Adrenal gland (tissue), 9 donors: ENCODE measurements at regions not wholly inside any gene's neighbourhood (a gene's known extent, or its start where the extent isn't known, plus 50 kb on each side); places are given as distances from the start of the nearest gene placed in this dataset.
"Not testable (repeated sequence)": the region's sequence is repeated elsewhere in the genome, so short reads cannot be mapped to it uniquely, and the experiment has no call there.

Source experiments
- DNase-seq, 7 donors: peaks; one replicate each; pipeline ENCODE4 v3.0.0-alpha.2; 2019 to 2020
- H3K27ac ChIP-seq, 5 donors: fragments of 200-600 bp; sonication (generic) in 4 of 5; 1 replicate in 3 of 5; 2 replicates in 2 of 5; pipeline versions ENCODE4 v1.5.1 to v1.8.0; 2016 to 2020; ENCODE audit warnings: mild to moderate bottlenecking in 1 of 5
- H3K27me3 ChIP-seq: fragments of 200-600 bp; 2 replicates; pipeline ENCODE4 v1.8.0; 2021
- H3K36me3 ChIP-seq, 2 donors: fragments of 200-600 bp; replicated peaks in 1 of 2; 1 replicate in 1 of 2; 2 replicates in 1 of 2; pipeline versions ENCODE4 v1.5.1 to v1.8.0; 2018 to 2022
- H3K4me1 ChIP-seq, 2 donors: fragments of 200-600 bp; replicated peaks in 1 of 2; 1 replicate in 1 of 2; 2 replicates in 1 of 2; pipeline versions ENCODE4 v1.5.1 to v1.8.0; 2018 to 2021
- H3K4me3 ChIP-seq, 4 donors: fragments of 200-600 bp; sonication (generic) in 3 of 4; one replicate each; pipeline ENCODE4 v1.5.1; 2016 to 2018
- H3K9me3 ChIP-seq, 3 donors: fragments of 200-600 bp; sonication (generic) in 1 of 3; replicated peaks in 1 of 3; 1 replicate in 2 of 3; 2 replicates in 1 of 3; pipeline versions ENCODE4 v1.5.1 to v1.8.0; 2016 to 2021
- POLR2A ChIP-seq, 2 donors: fragments of 450-650 bp; IDR thresholded peaks; one replicate each; pipeline ENCODE4 v1.6.1; 2017; ENCODE audit warnings: antibody characterized with exemption in 2 of 2, mild to moderate bottlenecking in 2 of 2, moderate library complexity in 1 of 2
- WGBS, 4 donors: extraction: QIAGEN DNeasy Blood & Tissue Kit in 2 of 4; methylation state at CpG; one replicate each; pipeline versions ENCODE4 v1.1.5 to v1.1.7; 2013 to 2017; 5-methylcytosine and 5-hydroxymethylcytosine counted together
- intact Hi-C, 2 donors: fragments of 100-400 bp; cut with DNase I; formaldehyde crosslinking; loops; one replicate each; pipeline versions ENCODE4 v1.14.1 to v1.15.0; 2022 to 2023
- TF ChIP-seq, protein P1 (sequence below), 6 experiments: fragments of 450-650 bp in 4 of 6; fragments of 200-600 bp in 2 of 6; sonication (generic) in 1 of 6; IDR thresholded peaks; 1 replicate in 5 of 6; 2 replicates in 1 of 6; pipeline versions ENCODE4 v1.5.1 to v1.8.0; 2016 to 2021; ENCODE audit warnings: antibody characterized with exemption in 6 of 6, mild to moderate bottlenecking in 2 of 6, moderate library complexity in 1 of 6
- donor health status: healthy with polysubstance abuse.
- donor health status: Bipolar disorder and iron deficiency.
- donor health status: DM: yes; HTN: yes; CAD: no.
- donor health status: DM: no; HTN: no; CAD: no.
- donor health status: DM: no; HTN: no; CAD: no.

DNA sequence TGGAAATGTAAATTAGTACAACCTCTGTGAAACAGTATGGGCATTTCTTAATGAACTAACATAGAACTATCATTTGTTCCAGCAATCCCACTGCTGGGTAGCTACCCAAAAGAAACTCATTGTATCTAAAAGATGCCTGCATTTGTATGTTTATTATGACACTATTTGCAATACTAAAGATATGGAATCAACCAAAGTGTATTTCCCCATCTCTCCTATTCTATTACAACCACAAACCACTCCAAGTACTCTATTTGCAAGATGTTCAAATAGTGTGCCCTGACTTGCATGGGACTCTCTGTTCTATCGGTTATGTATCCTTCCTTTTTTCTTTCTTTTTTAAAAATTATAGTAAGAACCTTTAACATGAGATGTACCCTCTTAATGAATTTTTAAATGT, 845.2 kb downstream of the CDH11 start:
- no peak for TF ChIP-seq POLR2A (IDR thresholded peaks at IDR 0.05)
- TF ChIP-seq, protein P1, sequence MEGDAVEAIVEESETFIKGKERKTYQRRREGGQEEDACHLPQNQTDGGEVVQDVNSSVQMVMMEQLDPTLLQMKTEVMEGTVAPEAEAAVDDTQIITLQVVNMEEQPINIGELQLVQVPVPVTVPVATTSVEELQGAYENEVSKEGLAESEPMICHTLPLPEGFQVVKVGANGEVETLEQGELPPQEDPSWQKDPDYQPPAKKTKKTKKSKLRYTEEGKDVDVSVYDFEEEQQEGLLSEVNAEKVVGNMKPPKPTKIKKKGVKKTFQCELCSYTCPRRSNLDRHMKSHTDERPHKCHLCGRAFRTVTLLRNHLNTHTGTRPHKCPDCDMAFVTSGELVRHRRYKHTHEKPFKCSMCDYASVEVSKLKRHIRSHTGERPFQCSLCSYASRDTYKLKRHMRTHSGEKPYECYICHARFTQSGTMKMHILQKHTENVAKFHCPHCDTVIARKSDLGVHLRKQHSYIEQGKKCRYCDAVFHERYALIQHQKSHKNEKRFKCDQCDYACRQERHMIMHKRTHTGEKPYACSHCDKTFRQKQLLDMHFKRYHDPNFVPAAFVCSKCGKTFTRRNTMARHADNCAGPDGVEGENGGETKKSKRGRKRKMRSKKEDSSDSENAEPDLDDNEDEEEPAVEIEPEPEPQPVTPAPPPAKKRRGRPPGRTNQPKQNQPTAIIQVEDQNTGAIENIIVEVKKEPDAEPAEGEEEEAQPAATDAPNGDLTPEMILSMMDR (IDR thresholded peaks at IDR 0.05), result no peak
- Histone ChIP-seq H3K36me3 (no peaks in the 10 kb centered on the region), H3K9me3 (peaks cover 0 to 5% (median 0%) of the 10 kb centered on the region in 3 donors), H3K27ac (no peak overlapping the region), H3K4me1 (no peaks in the 10 kb centered on the region), H3K27me3 (no peaks in the 10 kb centered on the region), H3K4me3 (no peak overlapping the region)
- WGBS, 4 donors, result 86 to 100% (median 93%) methylated on average over 1 of the region's 1 CpG
- DNase-seq, result no peak
- intact Hi-C loops, result no loop called here

DNA sequence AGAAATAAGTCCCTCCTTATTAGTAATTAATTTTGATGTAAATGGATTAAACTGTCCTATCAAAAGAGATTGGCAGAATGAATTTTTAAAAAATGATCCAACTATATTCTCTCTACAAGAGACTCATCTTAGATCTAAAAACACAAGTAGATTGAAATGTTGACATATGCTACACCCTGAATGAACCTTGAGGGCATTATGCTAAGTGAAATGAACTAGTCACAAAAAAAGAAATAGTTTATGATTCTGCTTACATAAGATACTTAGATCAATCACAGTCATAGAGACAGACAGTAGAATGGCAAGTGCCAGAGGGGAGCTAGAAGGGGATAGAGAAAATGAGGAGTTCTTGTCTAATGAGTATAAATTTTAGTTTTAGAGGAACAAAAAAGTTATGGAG, 849.8 kb downstream of the CDH11 start:
- TF ChIP-seq, protein P1 (IDR thresholded peaks at IDR 0.05), result no peak
- no peak for TF ChIP-seq POLR2A (IDR thresholded peaks at IDR 0.05)
- Histone ChIP-seq H3K9me3 (no peaks in the 10 kb centered on the region), H3K27ac (no peak overlapping the region), H3K4me3 (no peak overlapping the region), H3K36me3 (no peaks in the 10 kb centered on the region), H3K27me3 (no peaks in the 10 kb centered on the region), H3K4me1 (no peaks in the 10 kb centered on the region)
- DNase-seq, result no peak
- intact Hi-C loops, result no loop called here

DNA sequence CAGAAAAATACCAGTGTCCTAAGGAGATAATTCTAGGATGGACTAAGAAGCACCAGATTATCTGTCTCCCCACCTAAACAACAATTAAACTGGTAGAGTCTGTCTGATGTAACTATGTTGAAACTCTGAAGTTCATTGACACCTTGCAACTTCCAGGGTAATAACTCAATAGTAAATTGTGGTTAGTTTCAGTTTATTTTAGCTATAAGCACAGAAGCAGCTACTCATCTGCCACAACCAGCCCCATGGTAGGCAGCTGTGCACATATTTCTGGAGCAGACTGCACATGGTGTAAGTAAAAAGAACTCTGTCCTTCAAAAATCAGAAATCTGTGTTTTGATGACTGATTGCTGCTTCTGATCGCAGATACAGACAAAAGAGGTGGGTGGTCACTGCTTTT, 852.1 kb downstream of the CDH11 start:
- 57 to 82% (median 58%) methylated on average over 1 of the region's 1 CpG for WGBS, 4 donors
- no peak for DNase-seq
- no peaks in the 10 kb centered on the region for H3K27me3 ChIP-seq
- no peaks in the 10 kb centered on the region for H3K36me3 ChIP-seq
- H3K4me3 ChIP-seq, result no peak overlapping the region
- intact Hi-C loops, result no loop called here
- H3K9me3 ChIP-seq, result no peaks in the 10 kb centered on the region
- H3K27ac ChIP-seq, result no peak overlapping the region
- no peaks in the 10 kb centered on the region for H3K4me1 ChIP-seq
- TF ChIP-seq, protein P1 (IDR thresholded peaks at IDR 0.05), result no peak
- TF ChIP-seq POLR2A (IDR thresholded peaks at IDR 0.05), result no peak

DNA sequence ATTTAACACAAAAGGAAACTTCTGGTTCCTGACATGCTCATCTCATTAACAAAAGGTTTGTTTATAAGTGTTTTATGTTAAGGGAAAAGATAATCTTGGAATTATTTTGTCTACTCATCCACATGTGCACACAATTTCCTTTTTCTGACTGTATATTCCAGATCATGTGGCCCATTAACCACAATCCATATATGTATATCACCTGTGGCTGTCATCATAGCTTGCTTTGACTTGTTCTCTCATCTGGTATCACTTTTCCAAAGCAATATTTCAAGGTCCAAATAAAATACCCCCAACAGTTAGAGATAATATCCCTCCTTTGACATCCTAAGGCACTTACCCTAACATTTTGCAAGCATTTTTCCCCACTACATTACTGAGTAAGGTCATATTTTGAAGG, 856.1 kb downstream of the CDH11 start:
- intact Hi-C loops, result no loop called here
- H3K9me3 ChIP-seq, result no peaks in the 10 kb centered on the region

DNA sequence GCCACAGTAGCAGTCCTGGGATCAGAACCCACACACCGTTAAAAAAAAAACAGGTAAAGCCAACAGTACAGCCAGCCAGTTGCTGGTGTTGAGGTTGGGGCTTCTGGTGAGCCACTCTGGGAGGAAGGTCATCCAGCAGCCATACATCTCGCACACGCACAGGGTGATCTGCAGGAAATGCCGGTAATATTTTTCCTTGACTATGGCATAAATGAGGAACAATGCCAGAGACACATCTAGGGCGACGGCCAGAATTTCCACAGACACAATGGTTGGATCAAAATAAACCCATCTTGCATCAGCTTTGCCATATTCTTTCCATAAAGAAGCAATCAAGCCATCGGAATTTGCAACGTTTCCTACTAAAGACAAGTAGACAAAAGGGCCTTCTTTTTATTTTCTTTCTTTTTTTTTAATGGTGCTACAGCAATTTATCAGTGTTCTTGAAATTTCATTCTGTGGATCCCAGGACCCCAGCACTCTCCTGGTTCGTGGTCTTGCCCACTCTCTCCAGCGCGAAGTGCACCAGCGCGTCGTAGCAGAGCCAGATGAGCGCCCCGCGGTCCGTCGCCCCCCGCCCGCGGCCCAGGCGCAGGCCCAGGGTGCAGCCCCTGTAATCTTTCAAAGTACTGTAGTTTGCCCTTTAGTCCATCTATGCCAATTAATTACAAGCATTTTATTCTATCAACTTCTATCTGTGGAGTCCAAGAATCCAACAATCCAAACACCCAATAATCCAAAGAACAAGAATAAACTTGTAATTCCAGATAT, 861.0 kb downstream of the CDH11 start:
- DNase-seq, H3K9me3 ChIP-seq, intact Hi-C loops, H3K4me1 ChIP-seq, H3K36me3 ChIP-seq, H3K27me3 ChIP-seq, H3K4me3 ChIP-seq, H3K27ac ChIP-seq: not testable (repeated sequence)
- 93 to 95% (median 94%) methylated on average over 23 of the region's 23 CpGs for WGBS, 4 donors

More for the DNA sequence above, 856.1 kb downstream of the CDH11 start:
- Histone ChIP-seq H3K27ac (no peak overlapping the region), H3K4me1 (no peaks in the 10 kb centered on the region), H3K27me3 (no peaks in the 10 kb centered on the region), H3K36me3 (no peaks in the 10 kb centered on the region), H3K4me3 (no peak overlapping the region)
- TF ChIP-seq, protein P1 (IDR thresholded peaks at IDR 0.05), result no peak
- no peak for TF ChIP-seq POLR2A (IDR thresholded peaks at IDR 0.05)
- no peak for DNase-seq
